Endodermal cell (in vitro differentiated cells): ENCODE measurements at regions not wholly inside any gene's neighbourhood (a gene's known extent, or its start where the extent isn't known, plus 50 kb on each side); places are given as distances from the start of the nearest gene placed in this dataset.
A peak's percentile ranks its signal among the peaks of the same experiment; 100 is the strongest.
"Not testable (repeated sequence)": the region's sequence is repeated elsewhere in the genome, so short reads cannot be mapped to it uniquely, and the experiment has no call there.

Experiments used
- DNase-seq: peaks from one replicate; pipeline ENCODE4 v3.0.0-alpha.2; 2017
- H3K27ac ChIP-seq: 2 replicates; pipeline ENCODE4 v1.5.1; 2013; ENCODE audit warnings: mild to moderate bottlenecking, low read depth, low read length, moderate library complexity
- H3K27me3 ChIP-seq: 2 replicates; pipeline ENCODE4 v1.6.1; 2013; ENCODE audit warnings: mild to moderate bottlenecking, low read length, moderate library complexity; ENCODE audit not compliant: insufficient read depth, control insufficient read depth, poor library complexity, severe bottlenecking
- H3K36me3 ChIP-seq: 2 replicates; pipeline ENCODE4 v1.7.0; 2013; ENCODE audit warnings: mild to moderate bottlenecking, low read length, moderate library complexity; ENCODE audit not compliant: control insufficient read depth, insufficient read depth
- H3K4me1 ChIP-seq: one replicate; pipeline ENCODE4 v1.7.0; 2013; ENCODE audit warnings: low read length; ENCODE audit not compliant: control insufficient read depth, insufficient read depth
- H3K4me3 ChIP-seq: 2 replicates; pipeline ENCODE4 v1.5.1; 2013; ENCODE audit warnings: mild to moderate bottlenecking, low read length, moderate library complexity
- H3K9ac ChIP-seq: 2 replicates; pipeline ENCODE4 v1.6.1; 2013; ENCODE audit warnings: mild to moderate bottlenecking, low read length, moderate library complexity; ENCODE audit not compliant: poor library complexity, severe bottlenecking; ENCODE audit errors: extremely low read depth
- H3K9me3 ChIP-seq: 2 replicates; pipeline ENCODE4 v1.6.1; 2013; ENCODE audit warnings: mild to moderate bottlenecking, low read length, moderate library complexity; ENCODE audit not compliant: control insufficient read depth
- H3K27ac Mint-ChIP-seq: 2 replicates; pipeline ENCODE4 v1.8.0; 2020; ENCODE audit warnings: mixed read lengths
- H3K27me3 Mint-ChIP-seq: 2 replicates; pipeline ENCODE4 v1.8.0; 2021; ENCODE audit warnings: mild to moderate bottlenecking, mixed read lengths; ENCODE audit not compliant: insufficient read depth
- H3K36me3 Mint-ChIP-seq: 2 replicates; pipeline ENCODE4 v1.8.0; 2020; ENCODE audit warnings: low read depth, mixed read lengths
- H3K4me1 Mint-ChIP-seq: 2 replicates; pipeline ENCODE4 v1.8.0; 2020; ENCODE audit warnings: mixed read lengths
- H3K4me3 Mint-ChIP-seq: 2 replicates; pipeline ENCODE4 v1.8.0; 2020; ENCODE audit warnings: mild to moderate bottlenecking, moderate library complexity, mixed read lengths
- H3K9me3 Mint-ChIP-seq: 2 replicates; pipeline ENCODE4 v1.8.0; 2020; ENCODE audit warnings: mild to moderate bottlenecking, mixed read lengths
- CTCF ChIP-seq: fragments of 200-600 bp; sonication (generic); conservative IDR thresholded peaks from 2 replicates; pipeline ENCODE4 v1.5.0; 2021; ENCODE audit warnings: antibody characterized with exemption, mild to moderate bottlenecking
- WGBS, 2 experiments: methylation state at CpG; one replicate each; pipeline versions ENCODE4 v1.1.5 to v1.1.7; 2013; ENCODE audit warnings: missing lambda C conversion rate in 2 of 2, mixed read lengths in 1 of 2; ENCODE audit not compliant: insufficient coverage in 1 of 2, insufficient read length in 1 of 2; 5-methylcytosine and 5-hydroxymethylcytosine counted together

GRCh38 chr4:159925770-159926169 lies 822.9 kb downstream of the RAPGEF2 start:
- Histone ChIP-seq H3K4me3 (peak overlapping the region; percentile 54), H3K27me3 (no peaks in the 10 kb centered on the region), H3K27ac (no peak overlapping the region), H3K4me1 (no peaks in the 10 kb centered on the region), H3K9ac (no peak overlapping the region), H3K36me3 (no peaks in the 10 kb centered on the region), H3K9me3 (peaks cover 43% of the 10 kb centered on the region)
- Mint-ChIP-seq H3K27me3 (no peaks in the 10 kb centered on the region), H3K27ac (no peak overlapping the region), H3K4me1 (peaks cover 2% of the 10 kb centered on the region), H3K4me3 (no peak overlapping the region), H3K9me3 (peaks cover 53% of the 10 kb centered on the region), H3K36me3 (peaks cover 2% of the 10 kb centered on the region)
- TF ChIP-seq CTCF = no peak
- no peak for DNase-seq
- WGBS, 2 experiments = 95 to 96% methylated on average over 3 of the region's 3 CpGs

- H3K9me3 Mint-ChIP-seq = peaks cover 62% of the 10 kb centered on the region
- Histone ChIP-seq H3K27me3 (no peaks in the 10 kb centered on the region), H3K4me3 (peak overlapping the region; percentile 53), H3K4me1 (no peaks in the 10 kb centered on the region), H3K9ac (no peak overlapping the region), H3K9me3 (peaks cover 43% of the 10 kb centered on the region), H3K27ac (no peak overlapping the region), H3K36me3 (no peaks in the 10 kb centered on the region)
- DNase-seq = no peak
- H3K4me3 Mint-ChIP-seq = no peak overlapping the region
- TF ChIP-seq CTCF = no peak
- H3K4me1 Mint-ChIP-seq = peaks cover 2% of the 10 kb centered on the region
- H3K27me3 Mint-ChIP-seq = no peaks in the 10 kb centered on the region
- H3K27ac Mint-ChIP-seq = no peak overlapping the region
- WGBS, 2 experiments = 80% methylated on average over 1 of the region's 1 CpG; no CpG with 5 or more reads in 1 of the 2 experiments
- H3K36me3 Mint-ChIP-seq = peaks cover 2% of the 10 kb centered on the region
These were observed 824.0 kb downstream of the RAPGEF2 start for GRCh38 chr4:159926871-159927270.

- H3K4me1 ChIP-seq = no peaks in the 10 kb centered on the region
- Mint-ChIP-seq H3K4me3 (no peak overlapping the region), H3K36me3 (peaks cover 2% of the 10 kb centered on the region), H3K27ac (no peak overlapping the region), H3K9me3 (peaks cover 71% of the 10 kb centered on the region), H3K27me3 (no peaks in the 10 kb centered on the region), H3K4me1 (peaks cover 2% of the 10 kb centered on the region)
- 94 to 100% methylated on average over 4 to 6 of the region's 6 CpGs for WGBS, 2 experiments
- no peaks in the 10 kb centered on the region for H3K27me3 ChIP-seq
- no peak for TF ChIP-seq CTCF
- H3K4me3 ChIP-seq = peak overlapping the region; percentile 53
- no peak overlapping the region for H3K27ac ChIP-seq
- DNase-seq = no peak
- no peaks in the 10 kb centered on the region for H3K36me3 ChIP-seq
- H3K9ac ChIP-seq = no peak overlapping the region
- H3K9me3 ChIP-seq = peaks cover 50% of the 10 kb centered on the region
These were observed 824.9 kb downstream of the RAPGEF2 start for GRCh38 chr4:159927781-159928180.

GRCh38 chr4:159934602-159935001 lies 831.7 kb downstream of the RAPGEF2 start:
- H3K4me3 ChIP-seq = peak overlapping the region; percentile 49
- not testable (repeated sequence) for H3K27me3 Mint-ChIP-seq, H3K27me3 ChIP-seq, H3K4me1 Mint-ChIP-seq, H3K27ac Mint-ChIP-seq, H3K4me1 ChIP-seq, H3K9ac ChIP-seq, DNase-seq, H3K36me3 ChIP-seq, H3K36me3 Mint-ChIP-seq, H3K27ac ChIP-seq, H3K4me3 Mint-ChIP-seq
- WGBS, 2 experiments = 93 to 94% methylated on average over 5 to 8 of the region's 8 CpGs
- peaks cover 76% of the 10 kb centered on the region for H3K9me3 Mint-ChIP-seq
- peaks cover 55% of the 10 kb centered on the region for H3K9me3 ChIP-seq
